NCI-H345 treated with DMSO at 0.1 percent for 48 hours (cell line): ENCODE measurements at regions not wholly inside any gene's neighbourhood (a gene's known extent, or its start where the extent isn't known, plus 50 kb on each side); places are given as distances from the start of the nearest gene placed in this dataset.
"Not testable (repeated sequence)": the region's sequence is repeated elsewhere in the genome, so short reads cannot be mapped to it uniquely, and the experiment has no call there.

Experiments used
- DNase-seq: peaks from one replicate; lab custom pipeline; 2025; ENCODE audit not compliant: unreplicated experiment; lab: John Stamatoyannopoulos, UW

GRCh38 chr16:61195006-61195405 is 841.2 kb downstream of the CDH8 start:
- DNase-seq = no peak

DNA sequence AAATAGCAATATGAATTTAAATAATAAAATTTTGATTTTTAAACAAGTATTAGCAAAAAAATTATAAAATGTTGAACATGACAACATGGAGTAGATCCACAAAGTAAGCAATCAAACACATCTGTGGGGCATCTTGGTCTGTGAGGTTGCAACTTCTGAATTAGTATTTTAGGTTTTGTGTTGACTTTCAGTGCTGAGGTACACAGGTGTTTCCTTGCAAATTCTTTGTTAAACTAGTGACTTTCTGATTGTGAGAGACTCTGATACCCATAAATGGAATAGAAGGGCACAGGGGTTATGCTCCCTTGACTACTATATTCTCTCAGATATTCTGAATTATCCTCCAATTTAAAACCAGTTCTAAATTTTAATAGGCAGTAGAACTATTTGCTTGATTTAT is 841.7 kb downstream of the CDH8 start:
- no peak for DNase-seq

GRCh38 chr16:61182391-61182790 is 853.8 kb downstream of the CDH8 start:
- DNase-seq = no peak

- no peak for DNase-seq
Measured at GRCh38 chr16:61181982-61182381, 854.3 kb downstream of the CDH8 start.

- no peak for DNase-seq
Measured at GRCh38 chr16:61179561-61179960, 856.7 kb downstream of the CDH8 start.

GRCh38 chr16:61165797-61166196 is 870.4 kb downstream of the CDH8 start:
- no peak for DNase-seq

DNA sequence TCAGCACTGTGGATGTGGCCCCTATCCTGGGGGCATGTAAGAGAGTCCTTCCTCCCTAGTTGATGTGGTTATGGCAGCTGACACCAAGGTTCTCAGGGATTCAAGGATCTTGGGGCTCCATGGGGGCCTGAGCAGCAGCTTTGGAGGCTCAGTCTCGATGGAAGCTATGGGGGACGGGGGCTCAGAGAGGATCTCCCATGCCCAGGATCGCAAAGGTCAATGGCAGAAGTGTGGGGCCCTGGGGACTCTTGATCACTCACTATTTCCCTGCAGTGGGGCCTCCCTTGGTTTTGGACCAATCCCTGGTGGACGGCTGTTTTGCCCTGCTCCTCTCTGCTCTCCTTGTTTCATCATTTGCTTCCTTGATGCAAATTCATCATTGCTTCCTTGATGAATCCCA is 885.9 kb downstream of the CDH8 start:
- DNase-seq = no peak

- DNase-seq = no peak
Measured at GRCh38 chr16:61149709-61150108, 886.5 kb downstream of the CDH8 start.

GRCh38 chr16:61148930-61149329 is 887.3 kb downstream of the CDH8 start:
- no peak for DNase-seq

- DNase-seq = no peak
Measured at GRCh38 chr16:61146429-61146828, 889.8 kb downstream of the CDH8 start.

DNA sequence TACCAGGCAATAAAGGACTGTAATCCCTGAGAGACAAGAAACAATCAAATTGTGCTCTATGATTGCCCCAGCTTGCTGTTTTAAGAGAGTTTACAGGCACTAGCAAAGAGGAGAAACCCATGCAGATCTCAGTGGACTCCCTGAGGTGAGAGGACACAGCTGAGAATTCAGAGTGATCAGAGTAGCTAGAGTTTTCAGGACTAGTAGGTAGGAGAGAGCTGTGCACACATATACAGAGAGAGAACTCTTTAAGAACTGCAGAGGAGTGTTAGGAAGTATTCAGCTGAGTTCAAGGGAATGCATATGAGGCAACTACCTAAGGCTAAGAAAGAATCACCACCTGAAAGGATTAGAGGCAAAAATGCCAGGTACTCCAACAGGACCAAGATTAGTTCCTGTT is 904.8 kb downstream of the CDH8 start:
- no peak for DNase-seq

GRCh38 chr16:61128545-61129323 is 907.5 kb downstream of the CDH8 start:
- no peak for DNase-seq

DNA sequence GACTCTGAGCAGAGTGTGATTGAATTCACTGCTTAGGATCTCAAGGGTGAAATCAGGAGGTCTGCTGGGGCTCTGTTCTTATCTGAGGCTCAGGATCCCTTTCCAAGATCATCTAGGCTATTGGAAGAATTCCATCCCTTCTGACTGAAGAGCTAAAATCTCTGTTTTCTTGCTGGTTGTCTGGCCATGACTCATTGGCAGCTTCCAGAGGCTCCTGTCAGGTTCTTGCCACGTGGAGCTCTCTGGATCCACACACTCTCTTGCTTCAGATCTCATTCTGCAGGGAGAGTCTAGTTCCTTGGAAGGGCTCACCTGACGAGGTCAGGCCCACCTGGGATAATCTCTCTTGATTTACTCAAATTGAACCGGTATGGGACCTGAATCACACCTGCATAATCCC is 930.7 kb downstream of the CDH8 start:
- no peak for DNase-seq

GRCh38 chr16:61098505-61098904 is 937.7 kb downstream of the CDH8 start:
- no peak for DNase-seq

GRCh38 chr16:61091300-61091699 is 944.9 kb downstream of the CDH8 start:
- DNase-seq = not testable (repeated sequence)

- DNase-seq = no peak
Measured at GRCh38 chr16:61083711-61084110, 952.5 kb downstream of the CDH8 start.

DNA sequence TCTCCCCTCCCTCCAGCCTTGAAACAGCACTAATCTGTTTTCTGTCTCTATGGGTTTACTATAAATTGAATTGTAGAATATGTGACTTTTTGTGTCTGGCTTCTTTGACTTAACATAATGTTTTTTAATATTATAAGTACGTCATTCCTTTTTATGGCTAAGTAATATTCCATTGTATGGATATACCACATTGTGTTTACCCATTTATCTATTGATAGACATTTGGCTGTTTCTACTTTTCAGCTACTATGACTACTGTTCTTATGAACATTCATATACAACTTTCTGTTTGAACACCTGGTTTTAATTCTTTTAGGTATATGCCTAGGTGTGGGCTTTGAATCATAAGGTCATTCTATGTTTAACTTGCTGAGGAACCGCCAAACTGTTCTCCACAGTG is 961.9 kb downstream of the CDH8 start:
- DNase-seq = no peak

DNA sequence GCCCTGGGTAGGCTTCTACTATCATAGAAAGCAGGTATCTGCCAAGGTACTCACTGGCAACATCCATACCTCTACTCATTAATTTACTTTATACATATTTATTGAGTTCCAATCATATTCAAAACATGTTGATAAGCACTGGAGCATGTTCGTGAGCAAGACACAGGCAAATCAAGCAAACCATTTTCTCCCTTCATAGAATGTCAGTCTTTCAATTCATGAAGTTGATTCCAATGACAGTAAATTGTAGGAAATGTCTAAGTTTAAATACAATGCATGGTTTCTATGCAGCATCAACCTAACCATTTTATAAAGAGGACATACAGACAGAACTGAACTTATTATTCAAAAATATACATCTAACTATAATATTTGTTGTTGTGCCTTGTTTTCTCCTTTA is 978.6 kb downstream of the CDH8 start:
- no peak for DNase-seq

DNA sequence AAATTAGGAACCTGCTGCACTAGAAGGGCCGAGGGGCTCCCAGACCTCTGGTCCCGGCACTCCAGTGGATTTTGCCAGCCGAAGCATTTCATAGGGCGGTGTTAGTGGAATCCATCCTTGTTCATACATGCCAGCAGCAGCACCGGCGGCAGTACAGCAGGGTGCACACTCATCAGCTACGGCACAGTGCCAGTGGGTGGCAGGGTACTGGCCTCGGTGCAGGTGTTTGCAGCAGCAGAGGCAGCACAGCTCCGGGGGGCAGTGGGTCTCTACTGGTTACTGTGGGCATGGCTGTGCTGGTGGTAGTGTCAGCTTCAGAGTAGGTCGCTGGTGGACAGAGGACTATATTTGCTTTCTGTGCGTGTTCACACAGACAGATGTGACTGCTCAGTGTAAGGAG is 985.7 kb downstream of the CDH8 start:
- DNase-seq = no peak

GRCh38 chr16:61045931-61046330 is 990.3 kb downstream of the CDH8 start:
- no peak for DNase-seq

GRCh38 chr16:61042737-61043136 is 993.5 kb downstream of the CDH8 start:
- no peak for DNase-seq

DNA sequence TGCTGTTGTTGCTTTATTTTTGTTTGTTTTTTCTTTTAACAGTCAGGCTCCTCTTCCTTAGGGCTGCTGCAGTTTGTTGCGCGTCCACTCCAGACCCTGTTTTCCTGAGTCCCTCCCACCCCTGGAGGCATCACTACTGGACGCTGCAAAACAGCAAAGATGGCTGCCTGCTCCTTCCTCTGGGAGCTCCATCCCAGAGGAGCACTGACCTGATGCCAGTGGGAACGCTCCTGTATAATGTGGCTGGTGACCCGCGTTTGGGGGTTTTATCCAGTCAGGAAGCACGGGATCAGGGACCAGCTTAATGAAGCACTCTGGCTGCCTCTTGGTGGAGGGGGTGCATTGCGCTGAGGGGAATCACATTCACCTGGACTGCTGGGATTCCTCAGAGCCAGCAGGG is 1005.6 kb downstream of the CDH8 start:
- DNase-seq = no peak

DNA sequence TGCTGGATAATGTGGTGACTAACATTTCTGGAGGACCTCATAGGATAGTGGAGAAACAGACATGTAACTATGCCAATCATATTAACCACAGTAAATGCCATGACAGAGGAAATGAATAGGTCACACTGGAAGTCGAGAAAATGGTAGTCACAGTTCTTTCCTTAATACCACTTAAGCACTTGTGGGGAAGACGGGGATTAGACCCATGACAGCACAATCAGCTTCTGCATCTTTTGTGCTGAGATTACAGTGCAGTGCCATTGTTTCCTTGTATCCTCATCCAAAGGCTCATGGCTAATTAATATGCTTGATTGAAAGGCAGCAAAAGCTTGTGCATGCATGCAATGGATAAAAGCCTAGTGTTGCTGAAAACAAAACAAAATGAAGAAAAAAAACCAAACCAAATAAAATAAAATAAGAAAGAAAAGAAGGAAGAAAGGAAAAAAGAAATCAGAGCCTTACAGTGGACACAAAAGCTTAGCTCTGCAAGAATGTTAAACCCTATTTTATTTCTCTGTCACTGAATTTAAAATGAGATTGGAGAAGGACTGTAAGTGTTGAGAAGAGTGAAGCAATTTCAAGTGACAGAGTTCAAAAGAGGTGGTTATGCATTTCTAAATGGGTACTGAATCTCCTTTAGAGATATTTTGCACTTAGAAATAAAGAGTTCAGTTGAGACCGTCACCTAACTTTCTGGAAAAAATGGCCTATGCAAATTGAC is 1011.9 kb downstream of the CDH8 start:
- DNase-seq = no peak
